ENCODE measurements at regions not wholly inside any gene's neighbourhood (a gene's known extent, or its start where the extent isn't known, plus 50 kb on each side); places are given as distances from the start of the nearest gene placed in this dataset.

DNA sequence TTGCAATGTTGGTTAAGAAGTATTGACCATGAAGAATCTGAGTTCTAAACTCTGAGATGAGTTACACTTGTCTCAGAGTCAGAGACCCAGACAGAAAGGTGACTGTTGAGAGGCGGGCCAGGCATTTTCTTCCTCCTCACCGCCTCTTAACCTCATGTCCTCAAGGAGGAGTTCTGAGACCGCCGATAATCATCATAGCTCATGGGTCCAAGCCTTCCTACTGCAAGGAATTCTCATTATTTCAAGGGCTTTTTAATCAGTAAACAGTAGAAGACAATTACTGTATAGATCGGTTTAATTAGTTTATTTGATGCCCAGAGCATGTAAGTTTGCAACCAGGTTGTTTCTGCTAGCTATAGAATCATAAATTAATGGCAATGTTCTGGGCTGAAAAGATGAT lies 382.4 kb upstream of the MMS22L start:
- no peaks in the 10 kb centered on the region for H3K36me3 ChIP-seq (ENCODE audit: low read depth, missing control alignments)
- intact Hi-C loops (cut with DNase I; ENCODE audit: low total_unique reads): no loop called here
- peaks cover 4% of the 10 kb centered on the region for H3K4me1 ChIP-seq
- no peak for DNase-seq
- H3K9me3 ChIP-seq: no peaks in the 10 kb centered on the region
- no peak overlapping the region for H3K4me3 ChIP-seq
- no peaks in the 10 kb centered on the region for H3K27me3 ChIP-seq
- 85 to 90% methylated on average over 5 of the region's 5 CpGs for WGBS, 2 donors
- H3K27ac ChIP-seq: no peak overlapping the region
- TF ChIP-seq CTCF (IDR thresholded peaks at IDR 0.05) (no peak), POLR2A (IDR thresholded peaks at IDR 0.05) (no peak)

GRCh38 chr6:97666889-97667288 lies 383.9 kb upstream of the MMS22L start:
- H3K27me3 ChIP-seq: no peaks in the 10 kb centered on the region
- no peaks in the 10 kb centered on the region for H3K9me3 ChIP-seq
- DNase-seq: no peak
- TF ChIP-seq CTCF (IDR thresholded peaks at IDR 0.05): no peak
- TF ChIP-seq POLR2A (IDR thresholded peaks at IDR 0.05): no peak
- no peak overlapping the region for H3K27ac ChIP-seq
- H3K4me1 ChIP-seq: peaks cover 4% of the 10 kb centered on the region
- H3K36me3 ChIP-seq (ENCODE audit: low read depth, missing control alignments): no peaks in the 10 kb centered on the region
- 83 to 91% methylated on average over 1 of the region's 1 CpG for WGBS, 2 donors
- no peak overlapping the region for H3K4me3 ChIP-seq
- intact Hi-C loops (cut with DNase I; ENCODE audit: low total_unique reads): no loop called here

DNA sequence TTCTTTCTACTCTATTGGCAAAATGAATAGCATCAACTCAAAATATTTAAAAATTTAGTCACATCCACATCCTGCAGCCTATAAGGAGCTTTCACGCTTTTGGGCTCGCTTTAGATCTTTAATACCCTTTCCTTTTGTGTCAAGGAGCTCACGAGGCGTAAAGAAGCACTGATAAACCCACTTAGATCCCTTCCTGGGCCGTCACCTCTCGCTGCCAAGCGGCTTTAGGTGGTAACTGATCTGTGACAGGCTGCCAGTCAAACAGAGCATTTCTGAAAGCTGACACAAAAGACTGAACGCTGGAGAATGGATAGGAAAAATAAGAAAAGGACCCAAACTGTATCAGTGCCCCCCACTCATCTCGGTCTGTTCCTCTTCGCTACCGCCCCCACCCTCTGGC lies 385.7 kb upstream of the MMS22L start:
- Histone ChIP-seq H3K4me3 (no peak overlapping the region), H3K36me3 (ENCODE audit: low read depth, missing control alignments) (no peaks in the 10 kb centered on the region), H3K27ac (no peak overlapping the region), H3K4me1 (peaks cover 4% of the 10 kb centered on the region), H3K27me3 (no peaks in the 10 kb centered on the region), H3K9me3 (no peaks in the 10 kb centered on the region)
- TF ChIP-seq CTCF (IDR thresholded peaks at IDR 0.05) (no peak), POLR2A (IDR thresholded peaks at IDR 0.05) (no peak)
- no peak for DNase-seq
- intact Hi-C loops (cut with DNase I; ENCODE audit: low total_unique reads): no loop called here
- WGBS, 2 donors: 26 to 33% methylated on average over 11 of the region's 11 CpGs

DNA sequence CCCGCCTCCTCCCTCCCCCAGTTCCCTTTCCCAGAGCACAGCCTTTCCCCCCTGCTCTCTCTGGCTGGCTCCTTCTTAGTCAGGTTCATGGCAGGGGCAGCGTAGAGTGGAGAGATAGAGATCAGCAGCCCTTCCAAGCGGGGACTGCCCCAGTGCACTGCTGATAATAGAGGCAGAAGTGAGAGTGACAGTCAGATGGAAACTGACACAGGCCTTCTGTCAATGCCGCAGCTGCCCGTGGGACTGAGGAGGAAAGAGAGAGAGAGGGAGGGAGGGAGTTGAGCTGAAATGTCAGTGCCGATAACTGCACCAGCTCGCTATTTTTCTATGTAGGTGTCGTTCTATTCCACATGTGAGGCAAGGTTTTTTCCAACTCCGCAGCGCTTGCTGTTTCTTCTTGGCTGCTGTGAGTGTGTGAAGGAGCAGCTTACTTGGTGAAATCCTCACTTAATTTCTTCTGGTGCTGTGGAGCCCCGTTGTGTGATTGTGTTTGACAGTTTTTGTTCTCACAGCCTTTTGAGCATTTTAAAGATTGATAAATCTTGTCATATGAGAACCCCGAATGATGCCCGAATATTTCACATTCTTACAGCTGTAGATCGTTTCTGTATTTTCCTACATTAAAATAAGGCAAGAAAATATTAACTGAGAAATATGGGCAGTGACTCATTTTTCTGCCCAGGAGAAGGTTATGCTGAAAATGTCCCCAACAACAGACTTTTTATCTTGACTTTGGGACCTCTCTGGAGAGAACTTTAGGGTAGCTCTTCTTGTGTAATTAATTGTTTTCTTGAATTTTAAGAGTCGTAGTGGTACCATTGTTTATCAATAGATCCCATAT lies 386.4 kb upstream of the MMS22L start:
- peak; percentile 17 for DNase-seq
- TF ChIP-seq POLR2A (IDR thresholded peaks at IDR 0.05) (no peak), CTCF (IDR thresholded peaks at IDR 0.05) (no peak)
- peaks cover 4% of the 10 kb centered on the region for H3K4me1 ChIP-seq
- no peak overlapping the region for H3K27ac ChIP-seq
- no peaks in the 10 kb centered on the region for H3K9me3 ChIP-seq
- H3K36me3 ChIP-seq (ENCODE audit: low read depth, missing control alignments): no peaks in the 10 kb centered on the region
- no peak overlapping the region for H3K4me3 ChIP-seq
- 8 to 10% methylated on average over 15 of the region's 15 CpGs for WGBS, 2 donors
- H3K27me3 ChIP-seq: no peaks in the 10 kb centered on the region
- intact Hi-C loops (cut with DNase I; ENCODE audit: low total_unique reads): no loop called here

DNA sequence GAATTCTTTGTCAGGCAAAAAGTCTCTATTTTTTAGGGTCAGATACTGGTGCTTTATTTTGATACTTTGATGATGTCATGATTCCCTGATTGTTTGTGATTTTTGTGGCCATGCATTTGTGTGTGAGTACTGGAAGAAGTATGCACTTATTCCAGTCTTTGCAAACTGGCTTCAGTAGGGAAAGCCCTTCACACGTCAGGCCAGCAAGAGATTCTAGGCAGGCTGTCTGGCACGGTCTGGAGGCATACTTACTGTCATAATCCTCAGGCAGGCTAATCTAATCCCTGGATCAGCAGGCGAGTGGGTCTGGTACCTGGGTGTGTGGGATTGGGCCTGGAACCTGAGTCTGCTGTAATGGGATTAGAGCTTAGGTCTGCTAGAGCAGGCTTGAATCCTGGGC lies 391.8 kb upstream of the MMS22L start:
- no peak overlapping the region for H3K4me3 ChIP-seq
- intact Hi-C loops (cut with DNase I; ENCODE audit: low total_unique reads): no loop called here
- no peak overlapping the region for H3K27ac ChIP-seq
- no peak for TF ChIP-seq POLR2A (IDR thresholded peaks at IDR 0.05)
- H3K36me3 ChIP-seq (ENCODE audit: low read depth, missing control alignments): no peaks in the 10 kb centered on the region
- 80 to 89% methylated on average over 3 of the region's 3 CpGs for WGBS, 2 donors
- H3K9me3 ChIP-seq: no peaks in the 10 kb centered on the region
- DNase-seq: no peak
- no peaks in the 10 kb centered on the region for H3K27me3 ChIP-seq
- H3K4me1 ChIP-seq: no peaks in the 10 kb centered on the region

Measured in testis (tissue), 2 donors.